GM10266 (cell line): ENCODE measurements at regions not wholly inside any gene's neighbourhood (a gene's known extent, or its start where the extent isn't known, plus 50 kb on each side); places are given as distances from the start of the nearest gene placed in this dataset.

ENCODE experiments used
- DNase-seq: peaks from one replicate; pipeline ENCODE4 v3.0.0; 2012; ENCODE audit errors: extremely low spot score
- TF ChIP-seq, protein P1 (sequence below): IDR thresholded peaks from 2 replicates; pipeline ENCODE4 v1.5.1; 2012; ENCODE audit warnings: mild to moderate bottlenecking, low read depth; ENCODE audit not compliant: control insufficient read depth, insufficient read depth; ENCODE audit errors: missing control alignments

- TF ChIP-seq, protein P1, sequence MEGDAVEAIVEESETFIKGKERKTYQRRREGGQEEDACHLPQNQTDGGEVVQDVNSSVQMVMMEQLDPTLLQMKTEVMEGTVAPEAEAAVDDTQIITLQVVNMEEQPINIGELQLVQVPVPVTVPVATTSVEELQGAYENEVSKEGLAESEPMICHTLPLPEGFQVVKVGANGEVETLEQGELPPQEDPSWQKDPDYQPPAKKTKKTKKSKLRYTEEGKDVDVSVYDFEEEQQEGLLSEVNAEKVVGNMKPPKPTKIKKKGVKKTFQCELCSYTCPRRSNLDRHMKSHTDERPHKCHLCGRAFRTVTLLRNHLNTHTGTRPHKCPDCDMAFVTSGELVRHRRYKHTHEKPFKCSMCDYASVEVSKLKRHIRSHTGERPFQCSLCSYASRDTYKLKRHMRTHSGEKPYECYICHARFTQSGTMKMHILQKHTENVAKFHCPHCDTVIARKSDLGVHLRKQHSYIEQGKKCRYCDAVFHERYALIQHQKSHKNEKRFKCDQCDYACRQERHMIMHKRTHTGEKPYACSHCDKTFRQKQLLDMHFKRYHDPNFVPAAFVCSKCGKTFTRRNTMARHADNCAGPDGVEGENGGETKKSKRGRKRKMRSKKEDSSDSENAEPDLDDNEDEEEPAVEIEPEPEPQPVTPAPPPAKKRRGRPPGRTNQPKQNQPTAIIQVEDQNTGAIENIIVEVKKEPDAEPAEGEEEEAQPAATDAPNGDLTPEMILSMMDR, result no peak
- DNase-seq, result no peak
Observed at GRCh38 chr14:32014057-32014456, 63.0 kb upstream of the ARHGAP5 start.

DNA sequence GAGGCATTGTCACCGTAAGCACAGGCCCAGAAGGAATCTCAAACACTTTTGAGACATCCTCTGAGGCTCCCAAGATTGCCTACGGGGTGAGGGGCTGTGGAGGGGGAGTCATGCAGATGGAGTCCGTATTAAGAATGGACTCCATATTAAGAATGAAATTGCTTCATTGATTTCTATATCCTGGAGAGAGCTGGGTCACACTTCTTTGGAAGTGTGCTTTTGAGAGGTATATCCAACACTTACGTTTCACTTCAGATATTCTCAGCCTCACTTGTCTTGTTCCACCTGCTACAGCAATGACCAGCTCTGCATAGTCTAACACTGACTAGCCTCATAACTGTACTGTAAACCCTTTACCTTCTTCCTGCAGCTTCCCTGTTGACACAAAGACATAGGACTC, 62.6 kb upstream of the ARHGAP5 start:
- TF ChIP-seq, protein P1, result no peak
- DNase-seq, result no peak

- TF ChIP-seq, protein P1, result no peak
- no peak for DNase-seq
Observed at GRCh38 chr14:32015166-32015565, 61.9 kb upstream of the ARHGAP5 start.

- TF ChIP-seq, protein P1, result no peak
- no peak for DNase-seq
Observed at GRCh38 chr14:32017587-32017986, 59.5 kb upstream of the ARHGAP5 start.

- TF ChIP-seq, protein P1, result no peak
- no peak for DNase-seq
Observed at GRCh38 chr14:32018391-32019092, 58.6 kb upstream of the ARHGAP5 start.

DNA sequence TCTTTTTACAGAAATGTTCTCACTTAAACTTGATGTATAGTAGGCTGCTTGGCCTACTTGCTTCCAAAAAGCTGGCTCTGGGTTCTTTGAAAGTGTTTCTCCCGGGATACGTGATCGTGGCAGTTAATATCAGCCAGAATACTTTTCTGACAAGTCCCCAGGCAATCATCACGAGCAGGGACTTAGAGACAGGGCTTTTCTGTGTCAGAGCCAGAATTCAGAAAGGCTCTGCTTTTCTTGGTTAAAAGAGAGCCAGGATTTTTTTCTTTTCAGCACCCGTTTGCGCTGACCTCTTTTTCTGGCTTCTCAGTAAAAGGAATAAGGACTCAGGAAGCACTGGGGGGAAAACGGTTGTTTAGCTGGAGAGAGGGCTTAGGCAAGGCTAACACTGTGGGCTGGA, 57.8 kb upstream of the ARHGAP5 start:
- TF ChIP-seq, protein P1, result no peak
- no peak for DNase-seq

GRCh38 chr14:32020882-32021281, 56.2 kb upstream of the ARHGAP5 start:
- TF ChIP-seq, protein P1, result no peak
- no peak for DNase-seq
